NCI-H82 (cell line): ENCODE measurements at regions not wholly inside any gene's neighbourhood (a gene's known extent, or its start where the extent isn't known, plus 50 kb on each side); places are given as distances from the start of the nearest gene placed in this dataset.
"Not testable (repeated sequence)": the region's sequence is repeated elsewhere in the genome, so short reads cannot be mapped to it uniquely, and the experiment has no call there.

Experiments
- DNase-seq: peaks from one replicate; lab custom pipeline; 2025; lab: John Stamatoyannopoulos, UW

DNA sequence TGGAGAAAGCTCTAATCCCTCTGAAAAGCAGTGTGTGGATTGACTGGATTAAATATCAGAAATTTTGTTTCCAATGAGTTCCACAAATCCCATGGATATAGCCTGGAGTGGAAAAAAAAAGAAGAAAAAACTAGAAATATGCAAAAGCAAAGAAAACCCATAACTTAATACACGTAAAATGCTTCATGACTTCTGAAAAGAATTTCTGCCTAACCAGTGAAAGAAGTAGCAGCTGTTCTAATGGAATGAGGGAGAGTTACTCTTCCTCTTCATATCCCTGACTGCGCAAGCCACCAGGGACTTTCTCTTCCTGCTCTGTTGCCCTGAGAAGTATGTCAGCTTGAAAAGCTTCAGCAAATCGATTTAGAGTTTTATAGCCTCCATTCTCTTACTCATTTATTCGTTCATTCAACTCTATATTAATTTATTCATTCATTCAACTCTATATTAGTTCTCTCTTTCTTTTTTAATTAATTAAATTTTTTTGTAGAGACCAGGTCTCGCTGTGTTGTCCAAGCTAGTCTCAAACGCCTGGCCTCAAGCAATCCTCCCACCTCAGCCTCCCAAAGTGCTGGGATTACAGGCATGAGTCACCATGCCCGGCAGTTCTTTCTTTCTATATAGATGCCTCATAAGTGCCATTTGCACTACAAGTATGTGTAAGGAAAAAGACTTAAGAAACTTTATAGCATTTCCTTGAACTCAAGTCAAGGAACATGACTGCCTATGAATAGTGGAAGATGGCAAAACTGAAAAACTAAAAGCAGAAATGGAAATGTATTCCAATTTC lies 447.3 kb upstream of the NRP1 start:
- no peak for DNase-seq

DNA sequence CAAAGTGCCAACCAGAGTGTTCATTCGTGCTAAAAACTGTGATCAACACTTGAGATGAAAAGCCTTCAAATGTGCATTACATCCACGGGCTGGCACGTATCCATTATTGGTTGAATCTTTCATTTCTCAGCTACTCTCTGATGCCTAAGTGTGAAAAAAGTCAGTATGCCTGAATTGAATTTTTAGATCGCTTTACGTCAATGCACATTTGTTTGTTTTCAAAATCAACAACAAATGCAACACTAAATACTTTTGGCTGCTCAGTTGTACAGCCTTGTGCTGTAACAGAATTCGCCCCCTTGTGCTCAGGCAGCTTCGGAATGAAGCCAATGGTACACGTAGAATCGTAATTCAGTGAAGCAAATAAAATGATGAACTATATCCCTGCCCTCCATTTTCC lies 446.5 kb upstream of the NRP1 start:
- no peak for DNase-seq

DNA sequence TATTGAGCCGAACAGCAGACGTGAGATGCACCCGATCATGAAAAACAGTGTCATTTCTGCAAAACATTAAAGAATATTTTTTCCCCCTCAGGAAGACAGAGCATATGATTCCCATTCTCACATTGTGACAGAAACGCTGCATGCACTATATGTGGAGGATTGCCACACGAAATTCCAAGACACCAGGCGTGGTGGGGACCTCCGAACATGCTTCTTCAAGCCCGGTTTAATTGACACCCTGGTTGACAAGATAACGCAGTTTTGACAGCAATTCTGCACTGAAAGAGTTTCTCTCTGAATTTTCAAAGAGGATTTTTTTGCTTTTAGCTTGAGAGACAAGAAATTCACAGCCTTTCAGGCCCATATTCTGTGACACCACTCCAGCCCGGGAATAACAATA lies 442.8 kb upstream of the NRP1 start:
- DNase-seq: no peak

DNA sequence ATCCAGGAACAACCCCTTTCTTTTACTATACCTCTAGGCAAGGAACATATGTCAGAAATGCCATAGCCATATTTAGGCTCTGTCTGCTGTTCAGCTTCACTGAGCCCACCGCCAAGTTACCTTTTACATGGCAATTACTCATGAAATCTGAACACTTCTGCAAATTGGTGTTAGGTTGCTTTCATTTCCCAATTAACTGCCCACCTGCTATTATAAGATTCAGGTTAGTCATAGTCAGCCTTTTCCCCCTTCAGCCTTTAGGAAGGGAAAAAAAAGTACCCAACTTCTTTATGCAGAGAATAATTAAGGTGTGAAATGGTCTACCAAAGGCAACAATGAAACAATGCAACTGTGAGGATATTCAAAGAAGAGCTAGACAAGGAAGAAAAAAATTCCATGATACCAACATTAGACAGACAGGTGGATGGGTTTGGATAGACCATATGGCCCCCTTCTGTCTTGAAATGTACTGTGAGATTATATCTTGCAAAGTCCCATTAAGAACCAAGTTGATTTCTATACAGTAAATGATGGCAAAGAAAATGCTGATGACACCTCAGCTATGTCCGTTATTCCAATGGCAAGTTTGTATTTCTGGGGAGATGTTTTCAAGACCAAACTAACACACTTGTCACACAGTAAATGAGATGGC lies 442.1 kb upstream of the NRP1 start:
- DNase-seq: no peak

DNA sequence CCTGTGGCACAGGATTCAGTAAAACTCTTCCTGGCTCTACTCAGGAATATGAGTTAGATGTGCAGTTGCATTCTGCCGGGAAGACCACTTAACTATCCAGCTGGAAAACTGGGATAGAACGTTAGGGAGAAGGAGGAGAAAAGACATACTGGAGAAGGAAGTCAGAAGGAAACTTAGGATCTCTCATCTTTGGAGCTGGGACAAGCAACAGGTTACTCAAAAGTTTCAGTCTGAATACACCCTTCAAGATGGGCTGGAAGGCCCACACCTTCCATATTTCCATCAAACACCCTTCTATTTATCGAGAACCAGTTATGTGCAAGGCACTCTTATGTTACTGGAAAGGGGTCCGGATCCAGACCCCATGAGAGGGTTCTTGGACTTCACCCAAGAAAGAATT lies 440.4 kb upstream of the NRP1 start:
- no peak for DNase-seq

DNA sequence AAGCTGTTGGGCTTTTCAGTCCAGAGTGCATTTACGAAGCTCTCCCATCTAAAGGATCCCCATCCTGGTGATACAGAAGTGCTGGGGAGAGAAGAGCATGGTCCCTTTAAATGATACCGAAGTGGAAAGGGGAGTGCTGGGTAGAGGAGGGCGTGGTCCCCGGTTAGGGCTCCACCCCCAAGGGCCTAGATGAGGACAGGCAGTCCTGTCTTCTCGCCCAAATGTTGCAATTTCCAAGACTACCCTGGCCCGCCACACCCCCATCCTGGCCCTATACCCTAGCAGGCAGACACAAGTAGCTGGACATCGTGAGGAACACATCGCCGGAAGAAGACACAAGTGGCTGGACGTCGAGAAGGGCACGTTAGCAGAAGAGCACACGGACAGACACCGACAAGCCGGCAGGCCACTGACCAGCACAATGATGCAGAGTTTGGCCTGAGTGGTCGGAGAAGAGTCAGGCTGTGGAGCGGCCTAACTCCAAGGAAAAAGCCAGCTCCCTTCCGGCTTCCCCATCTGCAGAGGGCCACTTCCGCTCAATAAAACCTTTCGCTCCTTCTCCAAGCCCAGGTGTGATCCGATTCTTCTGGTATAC lies 439.5 kb upstream of the NRP1 start:
- no peak for DNase-seq

DNA sequence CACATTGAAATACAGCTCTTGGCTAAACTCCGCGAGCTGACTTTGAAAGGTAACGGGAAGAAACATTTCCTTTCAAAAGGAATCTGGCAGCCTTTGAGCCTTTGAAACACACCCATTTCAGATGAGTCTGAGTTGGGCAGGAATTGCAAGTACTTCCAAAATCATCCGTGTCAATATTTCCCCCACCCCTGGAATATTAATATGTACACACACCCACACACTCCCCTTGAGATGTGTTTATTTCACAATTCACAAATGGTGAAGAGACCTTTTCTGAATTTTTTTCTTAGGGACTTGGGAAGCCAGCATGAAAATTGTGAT lies 438.7 kb upstream of the NRP1 start:
- no peak for DNase-seq

DNA sequence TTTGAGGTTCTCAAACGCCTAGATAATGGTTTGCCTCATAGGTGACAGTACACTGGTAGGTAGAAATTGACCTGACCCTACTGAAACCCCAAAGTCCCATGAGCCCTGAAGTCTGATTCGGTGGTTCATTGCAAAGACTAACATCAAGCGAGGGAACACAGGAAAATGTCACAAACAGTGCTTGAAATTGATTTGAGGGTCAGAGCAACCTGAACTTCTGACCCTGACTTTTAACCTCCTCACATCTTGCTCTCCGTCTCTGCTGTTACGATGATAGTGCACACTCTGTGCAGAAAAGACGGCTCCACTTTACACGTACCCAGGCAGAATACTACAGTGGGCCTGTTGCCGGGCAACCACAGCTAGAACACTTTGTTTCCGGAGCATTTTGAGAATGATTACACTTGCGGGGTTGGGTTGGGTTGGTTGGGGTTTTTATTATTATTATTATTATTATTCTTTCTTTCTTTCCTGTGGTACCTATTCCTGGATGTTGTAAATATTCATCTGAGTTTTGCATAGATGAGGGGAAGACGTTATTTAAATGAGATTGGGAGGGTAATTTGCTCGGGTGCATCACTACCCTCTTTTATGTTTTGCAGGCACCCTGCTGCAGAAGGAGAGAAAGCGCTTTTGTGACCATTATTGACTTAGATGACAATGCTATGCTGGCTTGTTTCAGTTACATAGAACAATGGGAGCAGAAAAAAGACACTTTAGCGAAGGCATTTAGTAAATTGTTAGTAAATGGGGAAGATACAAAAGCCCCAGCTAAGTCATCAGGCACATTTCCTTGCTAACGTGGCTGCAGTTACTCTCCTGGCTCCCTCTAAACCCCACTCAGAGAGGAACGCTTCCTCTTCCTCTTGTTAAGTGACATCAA lies 438.1 kb upstream of the NRP1 start:
- no peak for DNase-seq

DNA sequence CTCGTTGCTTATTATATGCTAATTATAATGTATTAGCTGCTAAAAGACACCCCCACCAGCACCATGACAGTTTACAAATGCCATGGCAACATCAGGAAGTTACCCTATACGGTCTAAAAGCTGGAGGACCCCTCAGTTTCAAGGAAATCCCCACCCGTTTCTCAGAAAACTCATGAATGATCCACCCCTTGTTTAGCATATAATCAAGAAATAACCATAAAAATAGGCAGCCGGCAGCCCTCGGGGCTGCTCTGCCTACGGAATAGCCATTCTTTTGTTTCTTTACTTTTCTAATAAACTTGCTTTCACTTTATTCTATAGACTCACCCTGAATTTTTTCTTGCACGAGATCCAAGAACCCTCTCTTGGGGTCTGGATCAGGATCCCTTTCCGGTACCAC lies 437.4 kb upstream of the NRP1 start:
- not testable (repeated sequence) for DNase-seq

DNA sequence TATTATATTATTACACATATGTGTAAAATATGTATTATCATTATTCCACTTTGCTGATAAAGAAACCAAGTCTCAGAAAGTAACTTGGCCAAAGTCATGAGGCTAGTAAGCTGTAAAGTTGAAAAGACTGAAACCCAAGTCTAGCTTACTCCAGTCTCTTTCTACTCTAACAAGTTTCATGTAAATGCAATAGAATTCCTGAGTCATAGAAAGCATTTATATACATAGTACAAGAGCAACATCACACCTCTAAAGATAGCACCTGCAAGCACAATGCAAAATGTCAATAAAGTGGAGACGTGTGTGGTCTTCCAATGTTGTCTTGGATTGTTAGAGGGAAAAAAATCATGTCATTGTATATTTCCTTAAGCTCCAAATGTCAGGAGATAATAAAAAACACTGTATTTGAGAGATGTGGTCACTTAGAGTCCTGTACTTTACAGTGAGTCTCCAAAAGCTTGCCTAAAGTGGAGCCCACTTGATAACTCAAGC lies 430.3 kb upstream of the NRP1 start:
- DNase-seq: no peak

DNA sequence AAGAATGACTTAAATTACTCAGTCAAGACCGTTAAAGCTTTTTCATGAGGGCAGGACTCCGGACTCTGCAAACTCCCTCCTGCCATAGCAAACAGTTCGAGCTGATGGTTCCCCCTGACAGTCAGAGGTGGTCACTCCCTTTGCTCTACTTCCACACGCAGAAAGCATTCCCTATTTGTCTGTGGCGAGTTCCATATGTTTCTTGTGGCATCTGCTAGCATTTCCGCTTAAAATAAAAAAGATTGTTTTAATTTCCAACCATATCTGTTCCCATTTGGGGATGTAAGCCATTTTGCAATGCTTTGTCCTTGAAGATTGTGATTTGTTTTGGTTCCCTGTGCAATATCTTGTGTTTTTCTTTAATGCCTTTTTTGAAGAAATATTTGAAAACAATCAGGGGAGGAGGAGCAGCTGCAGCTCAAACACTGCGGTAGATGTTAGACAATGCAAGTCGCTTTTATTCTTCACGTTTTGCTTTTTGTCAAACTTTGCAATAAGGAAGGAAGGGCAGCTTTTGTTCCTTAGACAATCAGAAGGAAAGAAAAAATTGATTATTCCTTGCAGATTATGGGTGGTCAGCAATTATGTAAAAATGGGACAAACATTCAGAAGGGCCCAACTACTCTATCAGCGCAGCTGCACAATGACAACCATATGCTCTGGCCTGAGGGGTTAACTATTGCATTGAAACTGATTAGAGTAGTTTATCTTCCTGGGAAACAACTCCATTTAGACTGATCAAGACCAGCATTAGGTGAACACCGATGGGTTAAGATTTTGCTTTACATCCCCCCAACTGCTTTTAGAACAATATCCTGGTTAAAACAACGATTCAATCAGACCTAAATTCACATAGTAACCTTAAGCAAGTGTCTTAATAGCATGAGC lies 425.8 kb upstream of the NRP1 start:
- no peak for DNase-seq

DNA sequence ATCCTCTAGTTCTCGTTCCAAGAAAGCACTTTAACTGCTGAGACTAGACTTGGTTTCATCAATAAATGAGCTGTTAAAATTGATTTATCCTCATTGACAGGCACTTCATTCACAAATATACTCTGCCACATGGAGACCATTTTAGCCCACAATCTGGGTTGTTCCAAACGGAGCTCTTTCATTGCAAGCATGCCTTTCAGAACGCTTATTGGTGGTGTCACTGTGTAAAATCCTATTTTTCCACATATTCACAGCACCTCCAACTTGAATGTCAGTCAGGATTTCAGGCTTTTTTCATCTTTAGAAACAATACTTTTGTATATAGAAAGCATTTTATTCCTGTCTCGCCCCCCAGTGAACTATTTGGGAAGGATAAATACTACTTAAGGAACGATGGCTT lies 424.7 kb upstream of the NRP1 start:
- no peak for DNase-seq

DNA sequence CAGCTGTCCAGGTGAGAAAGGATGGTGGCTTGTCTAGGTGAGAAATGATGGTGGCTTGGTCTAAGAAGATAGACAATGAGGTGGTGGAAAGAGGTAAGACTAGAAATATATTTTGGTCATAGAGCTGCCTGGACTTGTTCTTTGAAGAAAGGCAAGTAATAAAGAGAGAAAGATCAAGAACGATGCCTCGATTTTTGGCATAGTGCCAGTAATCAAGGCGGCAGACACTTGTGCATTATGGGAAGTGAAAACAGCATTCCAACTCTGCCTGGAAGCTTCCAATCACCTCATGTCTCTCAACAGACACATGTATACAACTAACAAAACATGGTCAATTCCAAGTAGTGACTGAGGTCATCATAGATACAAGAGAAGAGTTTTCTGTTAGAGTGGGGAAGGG lies 423.8 kb upstream of the NRP1 start:
- no peak for DNase-seq

DNA sequence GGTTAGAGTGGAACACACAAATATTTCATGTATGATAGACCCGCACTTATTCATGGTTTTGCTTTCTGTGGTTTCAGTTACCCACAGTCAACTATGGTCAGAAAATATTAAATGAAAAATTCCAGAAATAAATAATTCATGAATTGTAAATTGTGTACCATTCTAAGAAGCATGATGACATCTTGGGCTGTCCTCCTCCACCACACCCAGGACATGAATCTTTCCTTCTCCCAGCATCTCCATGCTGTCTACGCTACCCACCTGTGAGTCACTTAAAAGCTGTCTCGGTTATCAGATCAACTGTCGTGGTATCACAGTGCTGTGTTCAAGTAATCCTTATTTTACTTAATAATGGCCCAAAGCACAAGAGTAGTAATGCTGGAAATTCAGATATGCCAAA lies 419.6 kb upstream of the NRP1 start:
- DNase-seq: no peak

DNA sequence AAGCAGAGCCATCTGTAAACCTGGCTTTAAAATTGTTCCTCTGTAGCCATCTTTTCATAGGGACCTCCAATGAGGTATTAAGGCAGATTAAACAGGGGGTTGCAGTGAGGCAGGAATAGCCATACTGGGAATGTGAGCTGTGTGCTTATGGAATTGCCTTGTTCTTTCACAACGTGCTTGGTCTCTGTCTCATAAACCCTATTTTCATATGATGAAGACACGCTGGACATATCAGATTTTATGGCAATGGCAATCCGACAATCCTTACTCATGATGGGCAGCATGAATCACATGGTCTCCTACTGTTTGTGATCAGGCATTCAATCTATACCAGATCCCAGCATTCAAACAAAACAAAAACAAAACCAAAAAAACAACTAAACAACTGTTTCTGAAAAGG lies 418.9 kb upstream of the NRP1 start:
- DNase-seq: no peak

DNA sequence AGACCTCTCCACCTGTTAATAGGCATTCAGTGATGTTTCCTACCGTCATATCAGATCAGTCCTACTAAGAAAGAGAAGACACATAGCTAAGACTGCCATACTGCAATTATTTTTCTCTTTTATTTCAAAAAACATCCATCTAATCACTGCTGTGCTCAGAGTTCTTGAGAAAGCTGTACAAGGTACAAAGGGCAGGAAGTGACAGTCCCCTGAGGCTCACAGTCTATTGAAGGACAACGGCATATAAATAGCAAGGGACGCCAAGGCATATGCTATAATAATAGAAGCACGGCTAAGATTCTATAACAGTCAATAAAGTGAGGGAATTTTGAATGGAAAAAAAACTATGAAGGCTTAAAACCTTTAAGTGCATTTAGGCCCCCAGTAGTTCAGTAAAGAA lies 415.3 kb upstream of the NRP1 start:
- DNase-seq: no peak

DNA sequence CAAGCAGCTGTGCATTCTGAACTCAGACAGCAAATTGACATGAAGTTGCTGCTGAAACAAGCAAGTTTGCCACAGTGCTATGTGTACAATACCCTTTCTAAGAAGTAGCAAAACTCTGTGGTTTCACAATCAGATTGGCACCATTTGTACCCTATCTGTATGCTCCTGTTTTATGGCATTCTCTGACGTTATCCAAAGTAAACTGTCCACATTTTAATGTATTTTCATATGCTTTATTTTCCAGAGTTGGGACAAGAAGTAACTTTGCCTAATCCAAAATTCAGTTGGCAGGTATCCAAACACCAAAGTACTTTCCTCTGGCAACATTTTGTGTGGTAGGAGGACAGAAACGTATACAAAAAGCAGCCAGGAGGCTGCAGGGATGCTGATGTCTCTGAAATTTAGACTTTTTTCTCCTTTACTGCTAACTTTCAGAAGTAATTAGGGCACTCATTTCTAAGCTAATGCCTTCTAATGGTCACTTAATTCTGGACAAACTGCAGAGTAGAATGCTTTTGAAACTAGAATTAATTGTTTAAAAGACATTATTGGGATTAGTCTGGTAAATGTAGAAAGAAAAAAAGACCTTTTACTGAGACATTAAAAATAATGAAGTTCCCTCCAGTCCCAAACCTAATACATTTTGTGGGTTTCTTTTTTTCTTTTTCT lies 414.7 kb upstream of the NRP1 start:
- no peak for DNase-seq

DNA sequence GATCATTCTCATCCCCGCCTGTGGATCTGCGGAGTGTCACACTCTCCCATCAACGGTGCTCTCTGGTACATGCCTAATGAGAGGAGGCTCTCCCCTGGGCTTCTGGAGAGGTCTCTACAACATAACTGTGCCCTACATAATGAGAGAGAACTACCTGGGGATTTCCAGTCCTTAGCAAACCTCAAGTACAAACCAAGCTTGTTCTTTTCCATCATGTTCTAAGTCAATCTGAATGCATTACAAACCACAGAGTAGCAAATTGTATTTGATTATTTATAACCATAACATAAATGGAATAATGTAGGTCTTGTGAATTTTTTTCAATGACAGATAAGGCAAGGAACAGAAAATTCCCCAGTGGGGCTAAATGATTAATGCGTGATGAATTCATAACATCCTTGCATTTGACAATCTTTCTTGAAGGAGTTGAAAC lies 412.4 kb upstream of the NRP1 start:
- no peak for DNase-seq

DNA sequence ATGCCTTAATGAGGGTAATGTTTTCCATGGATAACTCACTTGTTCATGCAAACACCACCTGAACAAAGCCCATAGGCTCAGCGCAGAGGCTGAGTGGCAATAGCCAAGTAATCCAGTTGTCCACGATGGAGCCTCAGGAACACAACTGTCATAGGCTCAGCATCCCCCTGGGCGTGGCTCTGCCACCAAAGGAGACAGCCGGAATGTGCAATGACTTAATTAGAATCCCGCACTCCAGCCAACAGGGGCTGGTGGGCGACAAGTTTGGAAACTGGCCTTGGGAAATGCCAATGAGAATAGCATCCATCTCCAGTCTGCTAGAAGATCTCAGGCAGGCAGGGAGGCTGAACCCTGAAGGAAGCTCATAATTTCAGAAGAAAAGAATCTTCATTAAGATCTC lies 411.7 kb upstream of the NRP1 start:
- no peak for DNase-seq

DNA sequence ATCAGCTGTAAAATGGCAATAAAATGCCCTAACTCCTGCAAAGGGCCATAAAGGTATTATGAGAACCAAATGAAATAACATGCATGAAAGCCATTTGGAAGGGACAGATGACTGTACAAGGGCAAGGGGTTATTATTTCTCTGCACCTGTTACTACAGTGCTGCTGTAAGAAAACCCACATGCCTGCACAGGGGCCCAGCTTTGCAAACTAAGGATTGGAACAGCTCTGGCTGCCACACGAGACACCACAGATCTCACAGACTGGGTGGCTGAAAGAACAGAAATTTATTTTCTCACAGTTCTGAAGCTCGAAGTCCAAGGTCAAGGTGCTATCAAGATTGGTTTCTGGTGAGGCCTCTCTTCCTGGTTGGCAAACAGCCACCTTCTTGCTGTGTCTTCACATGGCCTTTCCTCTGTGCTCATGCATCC lies 409.0 kb upstream of the NRP1 start:
- DNase-seq: no peak

DNA sequence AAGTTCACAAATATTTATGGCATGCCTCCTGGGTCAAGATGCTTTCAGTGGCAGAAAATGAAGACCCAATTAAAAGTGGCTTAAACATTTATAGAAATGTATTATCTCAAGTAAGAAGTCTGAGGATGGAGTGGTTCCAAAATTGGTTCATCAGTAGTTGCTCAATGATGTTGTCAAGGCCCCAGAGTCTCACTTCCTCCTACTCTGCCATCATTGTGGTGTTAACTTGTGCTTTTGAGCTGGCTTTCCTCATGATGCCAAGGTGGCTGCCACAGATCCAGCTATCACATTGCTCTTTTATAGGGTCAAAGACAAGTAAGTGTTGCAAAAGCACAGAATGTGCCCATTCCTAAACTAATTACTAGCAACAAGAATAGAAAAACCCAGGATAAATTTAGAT lies 404.6 kb upstream of the NRP1 start:
- DNase-seq: no peak
